Astrocyte (in vitro differentiated cells and primary cell): ENCODE measurements at regions not wholly inside any gene's neighbourhood (a gene's known extent, or its start where the extent isn't known, plus 50 kb on each side); places are given as distances from the start of the nearest gene placed in this dataset.
A peak's percentile ranks its signal among the peaks of the same experiment; 100 is the strongest.

Experiments used
- DNase-seq: peaks from one replicate; pipeline ENCODE4 v3.0.0-alpha.2; 2010; ENCODE audit warnings: low read depth
- FAIRE-seq: peaks from 2 replicates; lab custom pipeline; 2011; peaks lifted over from hg19 to GRCh38; lab: Jason Lieb, UNC
- H2AFZ ChIP-seq: 2 replicates; pipeline ENCODE4 v1.6.0; 2012; ENCODE audit warnings: low read depth, low read length, inconsistent platforms
- H3K27ac ChIP-seq: 2 replicates; pipeline ENCODE4 v1.5.1; 2011; ENCODE audit warnings: low read depth, low read length, inconsistent platforms
- H3K27me3 ChIP-seq: 2 replicates; pipeline ENCODE4 v1.6.0; 2011; ENCODE audit warnings: low read length, inconsistent platforms; ENCODE audit not compliant: insufficient read depth
- H3K36me3 ChIP-seq: 2 replicates; pipeline ENCODE4 v1.5.1; 2011; ENCODE audit warnings: low read length, inconsistent platforms; ENCODE audit not compliant: insufficient read depth
- H3K4me1 ChIP-seq: 2 replicates; pipeline ENCODE4 v1.5.1; 2011; ENCODE audit warnings: low read length, inconsistent platforms; ENCODE audit not compliant: insufficient read depth
- H3K4me2 ChIP-seq: 2 replicates; pipeline ENCODE4 v1.6.0; 2012; ENCODE audit warnings: low read length, inconsistent platforms
- H3K4me3 ChIP-seq: 2 replicates; pipeline ENCODE4 v1.5.1; 2011; ENCODE audit warnings: low read depth, mild to moderate bottlenecking, low read length, inconsistent platforms; ENCODE audit not compliant: insufficient read depth
- H3K79me2 ChIP-seq: 2 replicates; pipeline ENCODE4 v1.6.0; 2012; ENCODE audit warnings: mild to moderate bottlenecking, low read length, inconsistent platforms; ENCODE audit not compliant: insufficient read depth
- H3K9ac ChIP-seq: 2 replicates; pipeline ENCODE4 v1.6.0; 2012; ENCODE audit warnings: mild to moderate bottlenecking, low read length, inconsistent platforms
- H3K9me3 ChIP-seq: 2 replicates; pipeline ENCODE4 v1.5.1; 2012; ENCODE audit warnings: low read depth, mild to moderate bottlenecking, low read length, inconsistent platforms; ENCODE audit not compliant: insufficient read depth
- H4K20me1 ChIP-seq: 2 replicates; pipeline ENCODE4 v1.6.0; 2012; ENCODE audit warnings: low read length, inconsistent platforms; ENCODE audit not compliant: insufficient read depth
- H3K27ac Mint-ChIP-seq: one replicate; pipeline ENCODE4 v1.8.0; 2021; ENCODE audit warnings: mild to moderate bottlenecking, mixed read lengths; ENCODE audit not compliant: unreplicated experiment
- H3K27me3 Mint-ChIP-seq: one replicate; pipeline ENCODE4 v1.8.0; 2021; ENCODE audit warnings: low read depth, mixed read lengths; ENCODE audit not compliant: unreplicated experiment
- H3K36me3 Mint-ChIP-seq: one replicate; pipeline ENCODE4 v1.8.0; 2021; ENCODE audit warnings: low read depth, mixed read lengths; ENCODE audit not compliant: unreplicated experiment
- H3K4me1 Mint-ChIP-seq: one replicate; pipeline ENCODE4 v1.8.0; 2021; ENCODE audit warnings: low read depth, mixed read lengths; ENCODE audit not compliant: unreplicated experiment
- H3K4me3 Mint-ChIP-seq: one replicate; pipeline ENCODE4 v1.8.0; 2021; ENCODE audit warnings: mild to moderate bottlenecking, moderate library complexity, mixed read lengths; ENCODE audit not compliant: unreplicated experiment
- H3K9me3 Mint-ChIP-seq: one replicate; pipeline ENCODE4 v1.8.0; 2021; ENCODE audit warnings: mild to moderate bottlenecking, mixed read lengths; ENCODE audit not compliant: unreplicated experiment
- CTCF ChIP-seq: IDR thresholded peaks from 2 replicates; pipeline ENCODE4 v1.5.1; 2011; ENCODE audit warnings: low read depth, mild to moderate bottlenecking, inconsistent platforms, low read length, moderate library complexity; ENCODE audit not compliant: insufficient read depth
- EZH2 ChIP-seq: IDR thresholded peaks from 2 replicates; pipeline ENCODE4 v1.6.1; 2012; ENCODE audit warnings: mild to moderate bottlenecking, low read length, inconsistent platforms; ENCODE audit not compliant: insufficient read depth

- Mint-ChIP-seq H3K4me3 (no peak overlapping the region), H3K4me1 (peaks cover 2% of the 10 kb centered on the region)
Observed at GRCh38 chr12:46073321-46073720, 82.9 kb upstream of the SCAF11 start.

GRCh38 chr12:46071769-46072624 is 81.6 kb upstream of the SCAF11 start:
- TF ChIP-seq EZH2, result no peak
- peak; percentile 98 for TF ChIP-seq CTCF
- Histone ChIP-seq H3K27ac (no peak overlapping the region), H2AFZ (peak overlapping the region; percentile 18), H3K79me2 (no peaks in the 10 kb centered on the region), H3K27me3 (no peaks in the 10 kb centered on the region), H4K20me1 (no peaks in the 10 kb centered on the region), H3K4me1 (no peaks in the 10 kb centered on the region), H3K9me3 (no peaks in the 10 kb centered on the region), H3K4me2 (no peak overlapping the region), H3K4me3 (no peak overlapping the region), H3K9ac (no peak overlapping the region), H3K36me3 (no peaks in the 10 kb centered on the region)
- H3K36me3 Mint-ChIP-seq, result no peaks in the 10 kb centered on the region
- no peaks in the 10 kb centered on the region for H3K9me3 Mint-ChIP-seq
- H3K4me1 Mint-ChIP-seq, result peaks cover 2% of the 10 kb centered on the region
- no peaks in the 10 kb centered on the region for H3K27me3 Mint-ChIP-seq
- no peak overlapping the region for H3K27ac Mint-ChIP-seq
- H3K4me3 Mint-ChIP-seq, result no peak overlapping the region
- DNase-seq, result peak; percentile 36
- FAIRE-seq, result peak; percentile 13

More at GRCh38 chr12:46073321-46073720, 82.9 kb upstream of the SCAF11 start:
- H3K9me3 ChIP-seq, result peaks cover 4% of the 10 kb centered on the region
- FAIRE-seq (no peak), DNase-seq (no peak)
- H3K27me3 ChIP-seq, result no peaks in the 10 kb centered on the region
- no peaks in the 10 kb centered on the region for H3K4me1 ChIP-seq
- no peaks in the 10 kb centered on the region for H3K79me2 ChIP-seq
- H3K9ac ChIP-seq, result no peak overlapping the region
- no peaks in the 10 kb centered on the region for H3K36me3 Mint-ChIP-seq
- H3K9me3 Mint-ChIP-seq, result peaks cover 2% of the 10 kb centered on the region
- no peak for TF ChIP-seq EZH2
- no peak for TF ChIP-seq CTCF
- no peak overlapping the region for H3K27ac Mint-ChIP-seq
- no peak overlapping the region for H3K4me2 ChIP-seq
- no peaks in the 10 kb centered on the region for H4K20me1 ChIP-seq
- no peak overlapping the region for H3K27ac ChIP-seq
- no peak overlapping the region for H2AFZ ChIP-seq
- H3K36me3 ChIP-seq, result no peaks in the 10 kb centered on the region
- H3K27me3 Mint-ChIP-seq, result no peaks in the 10 kb centered on the region
- H3K4me3 ChIP-seq, result no peak overlapping the region

DNA sequence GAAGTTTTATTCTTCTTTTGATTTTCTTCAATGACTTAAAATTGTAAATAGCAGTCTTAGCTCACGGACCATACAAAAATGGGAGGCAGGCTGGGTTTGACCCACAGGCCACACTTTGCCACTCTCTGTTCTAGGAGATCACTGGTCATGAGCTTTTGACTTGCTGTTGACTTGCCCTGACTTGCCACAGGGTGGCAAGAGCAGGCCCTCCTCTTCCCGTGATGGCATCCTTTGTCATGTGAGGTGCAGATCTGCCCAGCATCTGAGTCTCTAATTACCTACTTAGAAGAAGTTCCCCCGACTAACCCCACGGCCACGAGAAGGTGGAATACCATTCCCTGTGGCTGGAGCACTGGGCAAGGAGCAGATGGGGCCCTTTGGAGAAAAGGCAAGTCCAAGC is 81.0 kb upstream of the SCAF11 start:
- no peaks in the 10 kb centered on the region for H3K36me3 ChIP-seq
- no peaks in the 10 kb centered on the region for H3K27me3 ChIP-seq
- no peaks in the 10 kb centered on the region for H3K9me3 ChIP-seq
- H2AFZ ChIP-seq, result no peak overlapping the region
- Mint-ChIP-seq H3K27ac (no peak overlapping the region), H3K4me1 (peaks cover 2% of the 10 kb centered on the region), H3K9me3 (peaks cover 2% of the 10 kb centered on the region), H3K27me3 (no peaks in the 10 kb centered on the region), H3K4me3 (no peak overlapping the region), H3K36me3 (no peaks in the 10 kb centered on the region)
- H3K4me2 ChIP-seq, result no peak overlapping the region
- H3K27ac ChIP-seq, result no peak overlapping the region
- no peak for FAIRE-seq
- no peak overlapping the region for H3K9ac ChIP-seq
- H4K20me1 ChIP-seq, result no peaks in the 10 kb centered on the region
- H3K79me2 ChIP-seq, result no peaks in the 10 kb centered on the region
- H3K4me1 ChIP-seq, result no peaks in the 10 kb centered on the region
- TF ChIP-seq EZH2, result no peak
- TF ChIP-seq CTCF, result no peak
- no peak overlapping the region for H3K4me3 ChIP-seq
- no peak for DNase-seq
